ENCODE measurements at regions not wholly inside any gene's neighbourhood (a gene's known extent, or its start where the extent isn't known, plus 50 kb on each side); places are given as distances from the start of the nearest gene placed in this dataset.
"Not testable (repeated sequence)": the region's sequence is repeated elsewhere in the genome, so short reads cannot be mapped to it uniquely, and the experiment has no call there.

- H3K4me1 ChIP-seq (ENCODE audit: control insufficient read depth in 1 of 2, insufficient read depth in 2 of 2, low read length in 2 of 2) = peaks cover 0 to 10% of the 10 kb centered on the region in 2 donors
- no peak overlapping the region for H3K4me3 ChIP-seq (ENCODE audit: low read depth in 1 of 2, low read length in 2 of 2)
- H3K27ac ChIP-seq (ENCODE audit: low read length) = no peak overlapping the region
- no peaks in the 10 kb centered on the region for H3K27me3 ChIP-seq (ENCODE audit: low read depth, low read length)
- H3K9me3 ChIP-seq (ENCODE audit: control insufficient read depth in 1 of 2, low read length in 2 of 2) = no peaks in the 10 kb centered on the region
- no peaks in the 10 kb centered on the region for H3K36me3 ChIP-seq (ENCODE audit: control insufficient read depth in 1 of 2, insufficient read depth in 2 of 2, low read length in 2 of 2)
These were observed 50.3 kb downstream of the RBFOX3 start for GRCh38 chr17:79560527-79560926.

- Histone ChIP-seq H3K4me3 (ENCODE audit: low read depth in 1 of 2, low read length in 2 of 2) (no peak overlapping the region), H3K27me3 (ENCODE audit: low read depth, low read length) (no peaks in the 10 kb centered on the region), H3K27ac (ENCODE audit: low read length) (no peak overlapping the region), H3K36me3 (ENCODE audit: control insufficient read depth in 1 of 2, insufficient read depth in 2 of 2, low read length in 2 of 2) (no peaks in the 10 kb centered on the region), H3K9me3 (ENCODE audit: control insufficient read depth in 1 of 2, low read length in 2 of 2) (no peaks in the 10 kb centered on the region), H3K4me1 (ENCODE audit: control insufficient read depth in 1 of 2, insufficient read depth in 2 of 2, low read length in 2 of 2) (peaks cover 0 to 10% of the 10 kb centered on the region in 2 donors)
These were observed 51.6 kb downstream of the RBFOX3 start for GRCh38 chr17:79559111-79559887.

- no peaks in the 10 kb centered on the region for H3K36me3 ChIP-seq (ENCODE audit: control insufficient read depth in 1 of 2, insufficient read depth in 2 of 2, low read length in 2 of 2)
- H3K27ac ChIP-seq (ENCODE audit: low read length) = no peak overlapping the region
- peaks cover 0 to 10% of the 10 kb centered on the region in 2 donors for H3K4me1 ChIP-seq (ENCODE audit: control insufficient read depth in 1 of 2, insufficient read depth in 2 of 2, low read length in 2 of 2)
- no peak overlapping the region for H3K4me3 ChIP-seq (ENCODE audit: low read depth in 1 of 2, low read length in 2 of 2)
- no peaks in the 10 kb centered on the region for H3K9me3 ChIP-seq (ENCODE audit: control insufficient read depth in 1 of 2, low read length in 2 of 2)
- H3K27me3 ChIP-seq (ENCODE audit: low read depth, low read length) = no peaks in the 10 kb centered on the region
These were observed 52.6 kb downstream of the RBFOX3 start for GRCh38 chr17:79558091-79558900.

GRCh38 chr17:79557276-79558090, 53.4 kb downstream of the RBFOX3 start:
- no peaks in the 10 kb centered on the region for H3K36me3 ChIP-seq (ENCODE audit: control insufficient read depth in 1 of 2, insufficient read depth in 2 of 2, low read length in 2 of 2)
- H3K27me3 ChIP-seq (ENCODE audit: low read depth, low read length) = no peaks in the 10 kb centered on the region
- H3K9me3 ChIP-seq (ENCODE audit: control insufficient read depth in 1 of 2, low read length in 2 of 2) = no peaks in the 10 kb centered on the region
- no peak overlapping the region for H3K27ac ChIP-seq (ENCODE audit: low read length)
- H3K4me3 ChIP-seq (ENCODE audit: low read depth in 1 of 2, low read length in 2 of 2) = no peak overlapping the region
- peaks cover 0 to 10% of the 10 kb centered on the region in 2 donors for H3K4me1 ChIP-seq (ENCODE audit: control insufficient read depth in 1 of 2, insufficient read depth in 2 of 2, low read length in 2 of 2)

- Histone ChIP-seq H3K4me1 (ENCODE audit: control insufficient read depth in 1 of 2, insufficient read depth in 2 of 2, low read length in 2 of 2) (peaks cover 0 to 10% of the 10 kb centered on the region in 2 donors), H3K36me3 (ENCODE audit: control insufficient read depth in 1 of 2, insufficient read depth in 2 of 2, low read length in 2 of 2) (no peaks in the 10 kb centered on the region), H3K27me3 (ENCODE audit: low read depth, low read length) (no peaks in the 10 kb centered on the region), H3K4me3 (ENCODE audit: low read depth in 1 of 2, low read length in 2 of 2) (no peak overlapping the region), H3K27ac (ENCODE audit: low read length) (no peak overlapping the region), H3K9me3 (ENCODE audit: control insufficient read depth in 1 of 2, low read length in 2 of 2) (no peaks in the 10 kb centered on the region)
These were observed 54.6 kb downstream of the RBFOX3 start for GRCh38 chr17:79556271-79556670.

- H3K9me3 ChIP-seq (ENCODE audit: control insufficient read depth in 1 of 2, low read length in 2 of 2) = no peaks in the 10 kb centered on the region
- H3K27me3 ChIP-seq (ENCODE audit: low read depth, low read length) = no peaks in the 10 kb centered on the region
- H3K4me3 ChIP-seq (ENCODE audit: low read depth in 1 of 2, low read length in 2 of 2) = no peak overlapping the region
- H3K27ac ChIP-seq (ENCODE audit: low read length) = no peak overlapping the region
- no peaks in the 10 kb centered on the region for H3K36me3 ChIP-seq (ENCODE audit: control insufficient read depth in 1 of 2, insufficient read depth in 2 of 2, low read length in 2 of 2)
- H3K4me1 ChIP-seq (ENCODE audit: control insufficient read depth in 1 of 2, insufficient read depth in 2 of 2, low read length in 2 of 2) = peaks cover 0 to 10% of the 10 kb centered on the region in 2 donors
These were observed 55.3 kb downstream of the RBFOX3 start for GRCh38 chr17:79555543-79555942.

- not testable (repeated sequence) for H3K27me3 ChIP-seq (ENCODE audit: low read depth, low read length); H3K4me3 ChIP-seq (ENCODE audit: low read depth in 1 of 2, low read length in 2 of 2); H3K27ac ChIP-seq (ENCODE audit: low read length); H3K9me3 ChIP-seq (ENCODE audit: control insufficient read depth in 1 of 2, low read length in 2 of 2); H3K36me3 ChIP-seq (ENCODE audit: control insufficient read depth in 1 of 2, insufficient read depth in 2 of 2, low read length in 2 of 2); H3K4me1 ChIP-seq (ENCODE audit: control insufficient read depth in 1 of 2, insufficient read depth in 2 of 2, low read length in 2 of 2)
These were observed 56.5 kb downstream of the RBFOX3 start for GRCh38 chr17:79554346-79554745.

GRCh38 chr17:79552824-79553223, 58.0 kb downstream of the RBFOX3 start:
- Histone ChIP-seq H3K4me1 (ENCODE audit: control insufficient read depth in 1 of 2, insufficient read depth in 2 of 2, low read length in 2 of 2) (peaks cover 0 to 3% of the 10 kb centered on the region in 2 donors), H3K4me3 (ENCODE audit: low read depth in 1 of 2, low read length in 2 of 2) (no peak overlapping the region), H3K36me3 (ENCODE audit: control insufficient read depth in 1 of 2, insufficient read depth in 2 of 2, low read length in 2 of 2) (no peaks in the 10 kb centered on the region), H3K27ac (ENCODE audit: low read length) (no peak overlapping the region), H3K9me3 (ENCODE audit: control insufficient read depth in 1 of 2, low read length in 2 of 2) (no peaks in the 10 kb centered on the region), H3K27me3 (ENCODE audit: low read depth, low read length) (no peaks in the 10 kb centered on the region)

GRCh38 chr17:79552405-79552804, 58.4 kb downstream of the RBFOX3 start:
- Histone ChIP-seq H3K27me3 (ENCODE audit: low read depth, low read length) (no peaks in the 10 kb centered on the region), H3K4me1 (ENCODE audit: control insufficient read depth in 1 of 2, insufficient read depth in 2 of 2, low read length in 2 of 2) (peaks cover 0 to 2% of the 10 kb centered on the region in 2 donors), H3K36me3 (ENCODE audit: control insufficient read depth in 1 of 2, insufficient read depth in 2 of 2, low read length in 2 of 2) (no peaks in the 10 kb centered on the region), H3K9me3 (ENCODE audit: control insufficient read depth in 1 of 2, low read length in 2 of 2) (no peaks in the 10 kb centered on the region), H3K27ac (ENCODE audit: low read length) (no peak overlapping the region), H3K4me3 (ENCODE audit: low read depth in 1 of 2, low read length in 2 of 2) (no peak overlapping the region)

GRCh38 chr17:79549141-79549915, 61.5 kb downstream of the RBFOX3 start:
- Histone ChIP-seq H3K36me3 (ENCODE audit: control insufficient read depth in 1 of 2, insufficient read depth in 2 of 2, low read length in 2 of 2) (no peaks in the 10 kb centered on the region), H3K27me3 (ENCODE audit: low read depth, low read length) (no peaks in the 10 kb centered on the region), H3K4me3 (ENCODE audit: low read depth in 1 of 2, low read length in 2 of 2) (no peak overlapping the region), H3K9me3 (ENCODE audit: control insufficient read depth in 1 of 2, low read length in 2 of 2) (no peaks in the 10 kb centered on the region), H3K4me1 (ENCODE audit: control insufficient read depth in 1 of 2, insufficient read depth in 2 of 2, low read length in 2 of 2) (no peaks in the 10 kb centered on the region), H3K27ac (ENCODE audit: low read length) (no peak overlapping the region)

Measured in muscle layer of duodenum (tissue), 2 donors.